T-helper 1 cell treated with Interleukin-12 subunit alpha and Interleukin-12 subunit beta and Interleukin-4 antibody, amounts not matched to agents 30 ng/mL and 1 ng/mL, for 36 hours (primary cell): ENCODE measurements at regions not wholly inside any gene's neighbourhood (a gene's known extent, or its start where the extent isn't known, plus 50 kb on each side); places are given as distances from the start of the nearest gene placed in this dataset.
"Not testable (repeated sequence)": the region's sequence is repeated elsewhere in the genome, so short reads cannot be mapped to it uniquely, and the experiment has no call there.

ENCODE experiments used
- intact Hi-C: fragments of 100-400 bp; cut with micrococcal nuclease; formaldehyde crosslinking; loops from one replicate; pipeline ENCODE4 v1.15.1; 2024

- intact Hi-C loops, result no loop called here
Observed at GRCh38 chr21:27953340-27954045, 986.6 kb upstream of the ADAMTS5 start.

- intact Hi-C loops, result not testable (repeated sequence)
Observed at GRCh38 chr21:27949093-27949492, 982.2 kb upstream of the ADAMTS5 start.

- intact Hi-C loops, result not testable (repeated sequence)
Observed at GRCh38 chr21:27930108-27930767, 963.4 kb upstream of the ADAMTS5 start.

- intact Hi-C loops, result not testable (repeated sequence)
Observed at GRCh38 chr21:27929179-27929578, 962.3 kb upstream of the ADAMTS5 start.

GRCh38 chr21:27928534-27929115 lies 961.7 kb upstream of the ADAMTS5 start:
- intact Hi-C loops, result not testable (repeated sequence)

- intact Hi-C loops, result not testable (repeated sequence)
Observed at GRCh38 chr21:27921421-27921820, 954.5 kb upstream of the ADAMTS5 start.

GRCh38 chr21:27917966-27918365 lies 951.1 kb upstream of the ADAMTS5 start:
- intact Hi-C loops, result not testable (repeated sequence)

GRCh38 chr21:27916326-27916725 lies 949.4 kb upstream of the ADAMTS5 start:
- intact Hi-C loops, result not testable (repeated sequence)

- intact Hi-C loops, result not testable (repeated sequence)
Observed at GRCh38 chr21:27912133-27912532, 945.2 kb upstream of the ADAMTS5 start.

- intact Hi-C loops, result not testable (repeated sequence)
Observed at GRCh38 chr21:27909487-27909886, 942.6 kb upstream of the ADAMTS5 start.

GRCh38 chr21:27908816-27909215 lies 941.9 kb upstream of the ADAMTS5 start:
- intact Hi-C loops, result not testable (repeated sequence)

GRCh38 chr21:27902904-27903303 lies 936.0 kb upstream of the ADAMTS5 start:
- intact Hi-C loops, result not testable (repeated sequence)

GRCh38 chr21:27893619-27894018 lies 926.7 kb upstream of the ADAMTS5 start:
- intact Hi-C loops, result not testable (repeated sequence)

GRCh38 chr21:27891495-27891894 lies 924.6 kb upstream of the ADAMTS5 start:
- intact Hi-C loops, result not testable (repeated sequence)

- intact Hi-C loops, result not testable (repeated sequence)
Observed at GRCh38 chr21:27887808-27888455, 921.0 kb upstream of the ADAMTS5 start.

GRCh38 chr21:27885296-27885711 lies 918.4 kb upstream of the ADAMTS5 start:
- intact Hi-C loops, result no loop called here

- intact Hi-C loops, result not testable (repeated sequence)
Observed at GRCh38 chr21:27881331-27881730, 914.4 kb upstream of the ADAMTS5 start.

GRCh38 chr21:27872411-27872810 lies 905.5 kb upstream of the ADAMTS5 start:
- intact Hi-C loops, result not testable (repeated sequence)

GRCh38 chr21:27870755-27871154 lies 903.9 kb upstream of the ADAMTS5 start:
- intact Hi-C loops, result not testable (repeated sequence)

GRCh38 chr21:27860314-27860955 lies 893.5 kb upstream of the ADAMTS5 start:
- intact Hi-C loops, result not testable (repeated sequence)

GRCh38 chr21:27858053-27858825 lies 891.4 kb upstream of the ADAMTS5 start:
- intact Hi-C loops, result not testable (repeated sequence)
